ENCODE measurements at regions not wholly inside any gene's neighbourhood (a gene's known extent, or its start where the extent isn't known, plus 50 kb on each side); places are given as distances from the start of the nearest gene placed in this dataset.

GRCh38 chr1:221105578-221105977, 226.3 kb downstream of the HLX start:
- TF ChIP-seq, protein P1, sequence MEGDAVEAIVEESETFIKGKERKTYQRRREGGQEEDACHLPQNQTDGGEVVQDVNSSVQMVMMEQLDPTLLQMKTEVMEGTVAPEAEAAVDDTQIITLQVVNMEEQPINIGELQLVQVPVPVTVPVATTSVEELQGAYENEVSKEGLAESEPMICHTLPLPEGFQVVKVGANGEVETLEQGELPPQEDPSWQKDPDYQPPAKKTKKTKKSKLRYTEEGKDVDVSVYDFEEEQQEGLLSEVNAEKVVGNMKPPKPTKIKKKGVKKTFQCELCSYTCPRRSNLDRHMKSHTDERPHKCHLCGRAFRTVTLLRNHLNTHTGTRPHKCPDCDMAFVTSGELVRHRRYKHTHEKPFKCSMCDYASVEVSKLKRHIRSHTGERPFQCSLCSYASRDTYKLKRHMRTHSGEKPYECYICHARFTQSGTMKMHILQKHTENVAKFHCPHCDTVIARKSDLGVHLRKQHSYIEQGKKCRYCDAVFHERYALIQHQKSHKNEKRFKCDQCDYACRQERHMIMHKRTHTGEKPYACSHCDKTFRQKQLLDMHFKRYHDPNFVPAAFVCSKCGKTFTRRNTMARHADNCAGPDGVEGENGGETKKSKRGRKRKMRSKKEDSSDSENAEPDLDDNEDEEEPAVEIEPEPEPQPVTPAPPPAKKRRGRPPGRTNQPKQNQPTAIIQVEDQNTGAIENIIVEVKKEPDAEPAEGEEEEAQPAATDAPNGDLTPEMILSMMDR (IDR thresholded peaks at IDR 0.05) = no peak
- no peak for TF ChIP-seq EZH2 (IDR thresholded peaks at IDR 0.05; ENCODE audit: borderline replicate concordance, insufficient read depth, low read depth, low read length, poor library complexity, severe bottlenecking)

Data from B cell (primary cell).